ENCODE measurements at regions not wholly inside any gene's neighbourhood (a gene's known extent, or its start where the extent isn't known, plus 50 kb on each side); places are given as distances from the start of the nearest gene placed in this dataset.
"Not testable (repeated sequence)": the region's sequence is repeated elsewhere in the genome, so short reads cannot be mapped to it uniquely, and the experiment has no call there.

DNA sequence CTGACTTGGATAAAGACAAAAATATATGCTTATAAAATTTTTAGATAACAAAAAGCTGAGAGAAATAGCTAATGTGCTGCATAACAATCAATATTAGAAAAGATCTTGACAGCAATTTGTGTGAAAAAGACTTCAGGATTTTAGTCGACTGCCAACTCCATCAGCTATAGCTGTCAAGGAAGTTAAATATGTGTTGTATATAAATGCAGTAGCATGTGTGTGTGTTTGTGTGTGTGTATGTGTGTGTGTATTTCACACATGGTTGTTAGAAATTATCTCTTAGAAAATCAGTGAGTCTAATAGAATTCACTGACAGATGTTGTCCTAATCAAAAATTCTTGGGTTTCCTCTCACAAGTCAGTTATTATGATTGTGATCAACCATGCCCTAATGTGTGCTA lies 171.2 kb downstream of the CASP12 start:
- intact Hi-C loops (cut with micrococcal nuclease): loop anchor here (10.0 kb wide), 1 partner anchor 58 kb away; no protein-coding TSS in a partner anchor
- DNase-seq (no peak), ATAC-seq (no peak)

DNA sequence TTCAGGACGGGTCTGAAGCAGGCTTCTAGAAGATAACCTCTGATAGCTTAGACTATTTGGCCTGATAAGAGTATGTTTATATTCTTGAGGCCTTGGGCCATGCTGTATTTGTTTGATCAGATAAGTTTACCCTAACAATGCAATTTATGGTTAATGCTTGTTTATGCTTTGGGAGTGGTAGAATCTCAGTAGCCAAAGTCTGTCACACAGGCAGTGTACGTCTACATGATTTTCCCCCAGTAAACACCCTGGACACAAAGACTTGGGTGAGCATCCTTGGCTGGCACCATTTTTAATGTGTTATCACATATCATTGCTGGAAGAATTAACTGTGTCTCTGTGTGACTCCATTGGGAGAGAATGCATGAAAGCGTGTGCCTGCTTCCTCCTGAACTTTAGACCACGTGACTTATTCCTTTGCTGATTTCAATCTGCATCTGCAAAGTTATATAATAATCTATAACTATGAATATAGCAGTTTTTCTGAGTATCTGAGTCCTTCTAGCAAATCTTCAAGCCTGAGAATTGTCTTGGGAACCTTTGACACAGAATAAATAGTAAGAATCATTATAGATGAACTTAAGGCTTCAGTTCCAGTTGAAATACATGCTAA lies 172.4 kb downstream of the CASP12 start:
- no peak for DNase-seq
- no peak for ATAC-seq
- intact Hi-C loops (cut with micrococcal nuclease): loop anchor here (10.0 kb wide), 1 partner anchor 59 kb away; no protein-coding TSS in a partner anchor

DNA sequence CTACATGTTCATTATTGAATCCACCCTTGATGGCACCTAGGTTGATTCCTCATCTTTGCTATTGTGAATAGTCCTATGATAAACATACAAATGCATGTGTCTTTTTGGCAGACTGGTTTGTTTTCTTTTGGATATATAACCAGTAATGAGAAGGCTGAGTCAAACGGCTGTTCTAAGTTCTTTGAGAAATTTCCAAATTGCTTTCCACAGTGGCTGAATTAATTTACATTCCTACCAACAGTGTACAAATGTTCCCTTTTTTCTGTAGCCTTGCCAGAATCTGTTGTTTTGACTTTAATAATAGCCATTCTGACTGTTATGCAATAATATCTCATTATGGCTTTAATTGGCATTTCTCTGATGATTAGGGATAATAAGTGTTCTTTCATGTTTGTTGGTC lies 184.9 kb downstream of the CASP12 start:
- intact Hi-C loops (cut with micrococcal nuclease): no loop called here
- ATAC-seq (no peak), DNase-seq (no peak)

DNA sequence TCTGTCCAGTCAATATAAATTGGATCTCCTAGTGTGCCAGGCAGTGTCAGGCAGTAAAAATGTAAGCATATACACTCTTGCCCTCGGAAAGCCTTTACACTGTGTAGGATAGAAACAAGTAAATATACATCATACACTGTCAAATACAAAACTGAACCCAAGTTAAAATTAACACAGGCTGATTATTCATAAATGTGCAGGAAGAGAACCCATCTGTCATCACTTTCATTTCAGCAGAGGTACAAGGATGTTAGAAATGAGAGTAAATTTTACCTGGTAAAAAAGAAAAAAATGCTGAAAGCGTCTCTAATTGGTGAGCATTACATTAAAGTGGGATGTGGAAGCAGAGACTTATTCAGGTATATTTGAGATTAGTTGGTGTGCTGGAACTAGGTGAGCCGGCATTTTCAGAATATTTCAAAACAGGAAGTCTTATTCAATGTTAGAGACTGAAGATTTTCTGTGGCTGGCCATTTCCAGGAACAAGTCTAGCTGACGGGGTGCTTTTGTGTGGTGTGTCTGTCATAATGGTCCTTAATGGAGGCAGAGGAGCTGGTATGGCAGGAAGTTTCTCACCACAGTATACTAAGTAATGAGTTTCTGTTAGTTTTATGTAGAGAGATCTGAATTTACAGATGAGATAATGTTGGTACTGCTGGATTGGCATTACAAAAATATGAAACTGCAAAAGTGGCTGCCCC lies 192.6 kb downstream of the CASP12 start:
- intact Hi-C loops (cut with micrococcal nuclease): no loop called here
- no peak for DNase-seq
- peak; percentile 81 for ATAC-seq

DNA sequence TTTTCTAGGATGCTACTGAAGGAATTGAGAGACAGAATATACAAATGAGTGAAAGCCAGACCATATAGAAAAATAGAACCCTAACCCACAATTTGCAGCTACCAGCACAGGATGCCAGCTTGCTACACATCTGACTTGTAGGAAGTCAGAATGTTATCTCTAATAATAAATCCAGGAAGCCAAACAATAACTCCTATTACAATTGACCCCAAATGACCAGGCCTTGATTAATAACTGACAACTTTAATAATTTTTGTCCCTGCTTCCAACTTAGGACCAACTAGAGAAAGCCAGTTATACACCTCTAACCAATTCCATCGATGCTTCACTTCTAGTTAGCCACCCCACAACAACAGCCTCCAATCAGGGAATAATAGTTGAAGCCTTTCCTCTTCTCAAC lies 193.4 kb downstream of the CASP12 start:
- intact Hi-C loops (cut with micrococcal nuclease): no loop called here
- ATAC-seq (no peak), DNase-seq (no peak)

DNA sequence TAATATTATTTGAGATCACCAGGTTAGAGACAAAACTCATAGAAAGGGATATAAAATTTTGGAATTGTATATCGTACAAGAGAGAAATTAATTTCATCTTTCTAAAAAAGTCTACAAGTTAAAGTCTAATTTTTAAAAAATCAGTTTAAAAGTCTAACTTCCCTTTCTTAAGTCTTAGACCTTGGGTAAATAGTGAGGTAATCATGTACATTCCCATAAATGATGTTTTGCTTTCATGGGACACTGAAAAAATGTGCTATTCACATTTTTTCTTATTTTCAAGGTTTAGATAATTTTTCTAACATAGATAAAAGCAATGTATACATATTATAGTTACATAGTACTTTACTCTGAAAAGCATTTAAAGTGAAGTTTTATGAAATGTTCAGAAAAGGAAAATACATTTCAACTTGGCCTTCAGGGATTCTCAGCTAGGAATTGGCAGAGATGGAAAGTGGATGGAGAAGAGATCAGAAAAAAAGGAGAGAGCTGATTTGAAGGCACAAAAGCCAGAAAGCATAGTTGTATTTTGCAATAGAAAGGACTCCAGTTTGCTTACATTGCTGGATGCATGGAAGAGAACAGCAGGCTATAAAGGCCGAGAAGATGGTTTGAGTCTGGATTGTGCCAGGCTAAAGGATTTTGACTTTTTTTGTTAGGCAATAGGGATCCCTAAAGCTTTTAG lies 194.0 kb downstream of the CASP12 start:
- DNase-seq (no peak), ATAC-seq (no peak)
- intact Hi-C loops (cut with micrococcal nuclease): no loop called here

DNA sequence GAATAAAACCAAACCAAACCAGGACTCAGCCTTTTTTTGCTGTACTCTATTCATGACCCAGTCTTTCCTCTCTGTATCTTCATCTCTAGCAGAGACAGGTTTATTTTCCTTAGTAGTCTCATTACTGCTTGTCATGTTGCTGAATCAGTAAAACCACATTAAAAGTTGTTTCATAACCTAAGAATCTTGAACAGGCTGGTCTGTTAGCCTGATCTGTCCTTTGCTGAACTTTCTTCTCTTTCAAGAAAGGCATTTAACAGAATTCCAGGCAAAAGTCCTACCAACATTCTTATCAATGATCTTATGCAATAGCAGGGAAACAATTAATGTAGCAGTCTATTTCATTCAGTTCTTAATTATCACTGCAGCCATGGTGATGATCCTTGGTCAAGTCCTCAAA lies 197.7 kb downstream of the CASP12 start:
- ATAC-seq (peak; percentile 45), DNase-seq (no peak)
- intact Hi-C loops (cut with micrococcal nuclease): no loop called here

DNA sequence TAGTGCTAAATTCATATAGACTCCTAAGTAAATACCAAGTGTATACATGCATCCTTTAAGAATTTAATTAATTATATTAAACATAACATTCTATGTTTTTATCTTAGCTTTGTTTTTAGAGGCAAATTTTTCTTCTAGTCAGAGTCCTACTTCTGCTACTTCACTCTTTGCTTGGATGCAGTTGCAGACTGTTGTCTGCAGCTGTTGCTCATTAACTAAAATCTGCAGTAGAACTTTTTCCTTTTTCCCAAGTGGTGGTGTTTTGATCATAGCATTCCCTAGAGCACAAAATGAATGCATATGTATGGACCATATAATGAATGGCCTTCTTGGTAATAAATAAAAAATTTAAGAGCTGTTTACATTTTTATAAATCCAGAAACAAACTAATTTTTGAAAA lies 198.3 kb downstream of the CASP12 start:
- ATAC-seq (no peak), DNase-seq (no peak)
- intact Hi-C loops (cut with micrococcal nuclease): no loop called here

DNA sequence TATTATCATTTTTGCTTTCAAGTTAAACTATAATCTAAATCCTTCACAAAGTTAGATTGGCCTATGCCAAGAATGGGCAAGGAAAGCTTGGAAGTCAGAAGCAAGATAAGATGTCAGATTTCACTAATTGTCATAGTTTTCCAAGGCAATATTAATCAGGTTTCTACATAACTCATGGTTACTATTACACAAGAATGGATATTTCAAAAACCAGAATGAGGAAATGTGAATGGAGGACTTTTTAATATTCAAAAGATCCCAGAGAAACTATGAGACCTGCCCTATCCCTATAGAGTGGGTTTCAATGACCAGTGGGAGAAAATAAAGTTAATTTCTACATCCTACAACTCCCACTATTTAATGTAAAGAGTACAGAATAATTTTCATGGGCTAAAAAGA lies 203.2 kb downstream of the CASP12 start:
- DNase-seq (no peak), ATAC-seq (no peak)
- intact Hi-C loops (cut with micrococcal nuclease): no loop called here

DNA sequence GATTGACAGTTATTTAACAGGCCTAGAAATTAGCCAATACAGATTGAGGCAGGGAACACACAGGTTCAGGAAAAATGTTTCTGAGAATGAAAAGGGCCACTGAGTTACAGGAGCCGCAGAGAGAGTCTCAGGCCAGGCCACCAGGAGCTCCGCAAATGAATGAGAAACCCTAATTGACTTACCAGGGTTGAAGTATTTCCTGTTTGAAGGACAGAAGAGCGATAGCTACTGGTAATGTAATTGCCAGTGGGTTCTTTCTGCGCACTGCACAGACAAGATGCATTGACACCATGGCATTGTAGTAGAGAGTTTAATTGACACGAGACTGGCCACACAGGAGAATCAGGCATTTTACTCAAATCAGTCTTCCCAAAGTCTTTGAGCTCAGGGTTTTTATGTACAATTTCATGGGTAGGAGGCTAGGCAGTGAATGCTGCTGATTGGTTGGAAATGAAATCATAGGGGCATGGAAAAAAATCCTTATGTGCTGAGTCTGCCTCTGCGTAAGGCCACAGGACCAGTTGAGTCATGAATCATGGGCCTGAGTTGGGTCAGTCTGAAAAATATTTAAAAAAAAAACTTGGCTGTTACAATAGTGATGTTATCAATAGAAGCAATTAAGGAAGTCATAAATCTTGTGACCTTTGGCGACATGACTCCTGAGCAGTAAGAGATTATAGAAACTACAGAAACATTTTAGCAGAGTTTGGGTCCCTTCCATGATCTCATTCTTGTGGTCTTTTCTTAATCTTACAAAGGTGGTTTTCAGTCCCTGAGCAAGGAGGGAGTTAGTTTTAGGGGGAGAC lies 203.8 kb downstream of the CASP12 start:
- intact Hi-C loops (cut with micrococcal nuclease): no loop called here
- ATAC-seq (no peak), DNase-seq (no peak)

DNA sequence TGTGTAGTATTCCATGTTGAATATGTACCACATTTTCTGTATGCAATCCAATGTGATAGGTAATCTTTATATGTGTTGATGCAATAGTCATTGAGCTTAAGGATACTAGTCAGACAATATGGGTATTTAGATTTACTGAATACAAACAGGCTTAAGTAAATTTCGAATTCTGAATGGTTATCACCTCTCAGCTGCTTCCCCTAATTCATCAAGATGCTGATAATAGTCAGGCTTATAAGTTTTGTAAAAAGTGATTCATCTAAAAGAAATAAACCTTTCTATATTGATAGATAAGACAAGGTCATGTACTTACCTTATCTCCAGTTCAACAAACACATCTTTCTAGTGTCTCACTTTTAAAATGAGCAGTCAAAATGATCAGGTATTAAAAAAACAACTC lies 205.5 kb downstream of the CASP12 start:
- intact Hi-C loops (cut with micrococcal nuclease): no loop called here
- DNase-seq: no peak
- no peak for ATAC-seq

DNA sequence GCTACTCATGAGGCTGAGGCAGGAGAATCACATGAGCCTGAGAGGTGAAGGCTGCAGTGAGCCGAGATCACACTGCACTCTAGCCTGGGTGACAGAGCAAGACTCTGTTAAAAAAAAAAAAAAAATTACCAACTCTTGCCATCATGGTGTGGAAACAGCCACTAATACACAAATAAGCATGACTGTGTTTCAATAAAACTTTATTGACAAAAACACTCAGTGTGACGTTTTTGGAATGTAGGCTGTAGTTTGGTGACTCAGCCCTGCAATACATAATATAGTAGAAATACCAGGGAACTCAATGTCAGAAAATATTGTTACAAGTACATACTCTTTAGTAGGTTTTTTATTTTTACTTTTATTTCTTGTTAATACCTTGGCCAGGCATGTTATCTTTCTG lies 207.1 kb downstream of the CASP12 start:
- ATAC-seq (no peak), DNase-seq (no peak)
- intact Hi-C loops (cut with micrococcal nuclease): no loop called here

DNA sequence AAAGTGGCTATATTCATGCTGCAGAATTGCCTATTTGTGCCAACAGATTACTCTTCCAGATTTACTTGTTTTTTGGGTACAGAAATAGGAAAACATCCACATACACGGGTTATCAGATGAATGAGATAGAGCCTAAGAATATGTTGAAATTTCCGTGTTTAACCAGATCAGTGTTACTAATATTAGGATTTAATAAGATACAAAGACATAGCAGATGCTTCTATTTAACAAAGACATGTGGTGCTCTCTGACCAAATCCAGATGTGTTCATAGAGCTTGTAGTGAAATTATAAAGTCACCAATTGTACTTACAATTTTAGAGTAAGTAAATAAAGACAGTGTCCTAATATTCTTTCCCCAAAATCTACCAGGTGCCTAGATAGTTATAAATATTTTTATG lies 208.0 kb downstream of the CASP12 start:
- no peak for ATAC-seq

DNA sequence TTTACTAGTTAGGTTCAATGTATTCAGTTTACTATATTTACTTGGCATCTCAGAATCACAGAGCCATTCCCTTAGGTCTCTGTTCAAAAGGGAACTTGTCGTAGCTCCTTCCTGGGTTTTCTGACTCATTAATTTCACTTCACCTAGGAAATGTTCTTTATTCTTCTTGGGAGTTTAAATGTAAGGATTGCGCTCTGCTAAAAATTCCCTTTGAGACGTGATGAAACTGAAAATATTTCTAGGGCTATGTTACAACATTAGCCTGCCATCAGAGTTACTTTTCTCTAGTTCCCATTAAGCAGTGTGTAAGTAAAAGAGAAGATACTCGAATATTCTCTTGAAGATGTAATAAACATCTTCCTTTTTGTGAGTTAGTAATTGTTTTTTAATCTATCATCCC lies 209.5 kb downstream of the CASP12 start:
- intact Hi-C loops (cut with micrococcal nuclease): no loop called here
- ATAC-seq (no peak), DNase-seq (no peak)

More for the DNA sequence above, 208.0 kb downstream of the CASP12 start:
- DNase-seq: no peak
- intact Hi-C loops (cut with micrococcal nuclease): no loop called here

DNA sequence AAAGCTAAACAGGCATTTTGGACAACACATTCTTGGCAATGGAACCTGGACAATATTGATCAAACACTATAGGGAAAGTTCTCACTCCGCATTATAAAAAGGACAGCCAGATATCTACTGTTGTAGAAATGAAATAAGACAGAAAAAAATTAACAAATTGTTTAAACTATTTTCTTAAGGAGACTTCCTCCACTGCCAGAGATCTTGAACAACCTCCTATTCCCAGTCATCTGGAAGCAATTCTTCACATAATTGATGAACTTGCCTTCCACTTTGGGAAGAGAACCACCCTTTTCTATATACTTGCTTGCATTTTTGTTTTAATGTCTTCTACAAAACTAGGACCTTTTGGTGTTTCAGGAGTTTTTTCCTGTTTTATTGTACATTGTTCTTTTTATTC lies 216.1 kb downstream of the CASP12 start:
- intact Hi-C loops (cut with micrococcal nuclease): no loop called here
- ATAC-seq (no peak), DNase-seq (no peak)

DNA sequence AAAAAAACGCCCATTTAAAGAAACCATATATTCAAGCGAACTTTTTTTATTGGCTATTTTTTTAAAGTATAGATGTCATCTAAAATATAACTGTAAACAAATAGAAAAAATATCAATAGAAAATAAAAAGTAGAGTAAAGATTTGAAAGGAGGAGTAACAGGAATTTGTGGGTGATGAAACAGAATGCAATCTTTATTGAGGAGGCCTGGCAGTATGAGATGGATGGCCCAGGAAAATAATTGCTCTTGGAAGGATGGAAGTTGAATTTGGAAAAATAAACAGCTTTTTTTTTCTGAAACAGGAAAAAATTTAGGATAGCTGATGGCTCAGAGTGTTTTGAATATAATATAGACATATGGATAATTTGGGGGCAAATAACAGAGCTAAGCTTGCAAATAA lies 219.0 kb downstream of the CASP12 start:
- ATAC-seq (no peak), DNase-seq (no peak)
- intact Hi-C loops (cut with micrococcal nuclease): no loop called here

DNA sequence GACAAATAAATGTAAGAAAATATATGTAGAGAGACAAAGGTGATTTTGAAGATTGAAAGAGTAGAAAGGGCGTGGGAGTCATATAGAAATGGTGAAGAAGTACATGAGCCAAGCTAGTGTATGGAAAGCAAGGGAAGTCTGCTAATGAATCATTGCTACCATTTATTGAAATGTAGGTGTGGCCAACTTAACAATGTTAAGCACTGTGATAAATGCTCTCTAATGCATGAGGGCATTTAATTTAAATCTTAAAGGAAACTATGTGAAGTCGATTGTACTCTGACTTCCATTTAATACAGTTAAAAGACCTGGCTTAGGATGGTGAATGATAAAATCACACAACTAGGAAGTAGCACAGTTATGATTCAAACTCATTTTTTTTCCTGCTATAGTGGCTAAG lies 219.9 kb downstream of the CASP12 start:
- DNase-seq (no peak), ATAC-seq (no peak)
- intact Hi-C loops (cut with micrococcal nuclease): no loop called here

DNA sequence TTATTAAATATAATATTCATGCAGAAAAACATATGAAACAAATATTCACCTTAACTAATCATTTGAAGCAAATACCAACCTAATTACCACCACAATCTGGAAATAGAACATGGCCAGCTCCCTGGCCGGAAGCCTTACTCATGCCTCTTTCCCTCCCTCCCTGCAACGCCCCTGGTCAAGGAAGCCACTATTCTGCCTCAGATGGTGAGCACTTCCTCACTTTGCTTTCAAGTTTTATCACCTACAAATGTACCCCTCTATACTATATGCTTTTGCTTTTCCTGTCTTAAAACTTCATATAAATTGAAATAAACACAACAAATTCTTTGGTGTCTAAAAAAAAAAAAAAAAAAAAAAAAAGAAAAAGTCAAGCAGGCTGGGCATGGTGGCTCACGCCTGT lies 221.2 kb downstream of the CASP12 start:
- intact Hi-C loops (cut with micrococcal nuclease); DNase-seq; ATAC-seq: not testable (repeated sequence)

DNA sequence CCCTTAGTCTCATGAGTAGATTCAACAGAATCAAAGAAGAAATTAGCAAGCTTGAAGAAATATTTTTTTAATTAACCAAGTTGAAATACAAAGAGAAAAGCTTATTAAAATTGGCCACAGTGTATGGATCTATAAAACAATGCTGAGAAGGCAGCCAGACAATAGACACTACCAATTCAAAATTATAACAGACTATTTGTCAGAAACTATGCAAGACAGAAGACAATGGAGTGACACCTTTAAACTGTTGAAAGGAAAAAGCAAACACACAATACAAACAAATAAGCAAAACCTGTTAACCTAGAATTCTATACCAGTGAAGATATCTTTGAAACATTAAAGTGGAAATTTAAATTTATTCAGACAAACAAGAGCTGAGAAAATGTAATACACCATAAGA lies 225.4 kb downstream of the CASP12 start:
- no peak for DNase-seq
- intact Hi-C loops (cut with micrococcal nuclease): no loop called here
- ATAC-seq: no peak

Data from left ventricle myocardium superior (tissue), 1 donor.